Stimulated activated CD4-positive, alpha-beta T cell treated with anti-CD3 and anti-CD28 coated beads, Interleukin-1b, Interleukin-23, amount 100 ng/mL, for 24 hours (primary cell): ENCODE measurements at regions not wholly inside any gene's neighbourhood (a gene's known extent, or its start where the extent isn't known, plus 50 kb on each side); places are given as distances from the start of the nearest gene placed in this dataset.

Source experiments
- DNase-seq, 4 experiments: peaks; one replicate each; pipeline ENCODE4 v3.0.0-alpha.2; 2020; ENCODE audit warnings: low read depth in 4 of 4, low spot score in 1 of 4

DNA sequence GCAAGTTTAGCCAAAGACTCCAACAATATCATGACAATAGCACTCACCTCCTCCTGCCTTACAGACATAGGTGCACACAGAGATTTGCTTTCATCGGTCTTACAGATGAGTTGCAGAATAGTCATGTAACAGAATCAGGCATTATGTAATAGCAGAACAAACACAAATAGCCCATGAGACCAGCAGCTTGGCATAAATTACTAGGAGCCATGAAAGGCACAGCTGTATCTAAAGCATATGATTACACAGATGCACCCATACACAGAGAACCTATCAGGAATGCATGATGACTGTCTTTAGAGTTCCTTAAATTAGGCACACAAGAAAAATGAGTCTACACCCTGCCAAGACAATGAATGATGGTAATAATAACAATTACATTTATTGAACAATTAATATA, 342.0 kb upstream of the XYLT1 start:
- DNase-seq: no peak

DNA sequence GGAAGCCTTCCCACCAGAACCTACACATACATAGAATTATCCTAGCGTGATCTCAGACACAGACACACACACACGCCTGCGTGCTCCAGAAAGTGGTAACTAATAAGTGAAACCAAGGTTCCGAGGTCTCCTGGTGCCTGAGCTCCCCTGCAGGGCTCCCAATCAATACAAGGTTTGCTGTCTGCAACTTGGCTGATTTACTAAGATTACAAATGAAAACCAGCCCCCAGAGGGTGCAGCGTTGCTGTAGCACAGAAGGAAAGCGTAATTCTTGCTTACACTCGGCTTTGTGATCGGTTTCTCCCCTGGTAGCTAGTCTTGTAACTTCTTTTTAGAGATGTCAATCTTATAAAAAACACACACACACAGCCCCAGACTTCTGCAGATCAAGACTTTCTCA, 334.1 kb upstream of the XYLT1 start:
- no peak for DNase-seq

DNA sequence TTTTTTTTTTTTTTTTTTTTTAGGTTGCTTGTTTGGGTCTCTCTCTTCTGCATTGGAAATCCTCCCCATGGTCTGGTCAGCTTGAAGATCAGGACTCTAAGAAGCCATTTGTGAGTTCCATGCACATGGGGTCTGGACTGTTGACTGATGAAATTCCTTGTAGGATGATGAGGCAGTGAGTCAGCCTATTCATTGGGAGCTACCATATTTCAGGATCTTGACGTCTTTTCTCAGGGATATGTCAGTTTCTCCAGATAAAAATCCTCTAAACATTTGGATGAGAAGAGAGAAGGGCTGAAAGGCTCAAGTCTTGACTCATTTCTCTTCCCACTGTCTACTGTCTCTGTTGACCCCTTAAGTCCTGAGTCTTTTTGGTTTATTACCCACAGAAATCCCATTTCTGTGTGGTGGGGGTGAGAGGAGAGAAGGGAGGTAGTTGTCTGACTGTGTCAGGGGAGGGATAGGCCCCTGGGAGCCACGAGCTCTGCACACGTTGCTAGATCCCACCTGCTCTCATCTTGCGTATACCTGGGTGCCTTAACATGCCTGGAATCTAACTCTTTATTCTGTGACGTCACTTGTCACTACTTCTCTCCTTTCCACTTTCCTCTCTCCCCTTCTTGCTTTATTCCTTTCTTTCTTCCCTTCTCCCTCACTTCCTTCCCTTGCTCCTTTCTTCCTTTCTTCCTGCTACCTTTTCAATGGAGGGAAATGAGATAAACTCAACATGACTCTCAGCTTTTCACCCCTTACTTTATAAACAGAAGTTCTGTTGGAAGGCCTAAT, 333.1 kb upstream of the XYLT1 start:
- DNase-seq: no peak

DNA sequence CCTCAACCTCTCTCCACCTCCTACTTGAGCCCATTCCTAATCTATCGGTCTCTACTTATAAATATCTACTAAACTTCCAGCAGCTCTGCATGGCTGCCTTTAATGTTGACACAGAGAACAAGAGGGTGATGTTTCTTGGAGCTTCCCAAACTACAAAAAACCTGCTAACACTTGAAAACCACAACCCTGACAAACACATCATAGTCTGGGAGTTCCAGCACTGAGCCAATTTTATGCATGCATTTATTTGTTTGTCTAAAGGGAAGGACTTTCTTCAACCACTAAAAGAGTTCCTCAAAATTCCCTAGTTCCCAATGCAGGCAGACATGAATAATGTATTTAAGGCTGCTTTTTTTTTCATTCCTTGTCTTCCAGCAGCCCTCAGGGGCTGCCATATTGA, 331.8 kb upstream of the XYLT1 start:
- DNase-seq: no peak

DNA sequence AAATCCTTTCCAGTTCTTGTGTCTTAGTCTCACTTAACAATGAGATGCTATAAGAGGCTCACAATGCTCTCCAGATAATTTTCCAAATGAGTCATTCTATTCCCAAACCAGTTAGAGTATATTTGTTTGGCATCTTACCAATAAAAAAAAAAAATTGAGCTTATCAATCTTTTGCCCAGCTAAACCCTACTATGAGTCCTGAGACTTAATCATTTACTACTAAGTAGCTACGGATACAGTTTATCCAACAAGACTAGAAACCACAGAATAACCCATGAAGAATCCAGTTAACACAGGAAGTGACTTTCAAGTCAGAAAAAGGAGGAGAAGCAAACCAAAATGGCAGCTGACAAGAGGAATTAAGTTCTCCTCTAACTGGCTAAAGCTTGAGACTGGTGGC, 330.3 kb upstream of the XYLT1 start:
- DNase-seq: no peak

DNA sequence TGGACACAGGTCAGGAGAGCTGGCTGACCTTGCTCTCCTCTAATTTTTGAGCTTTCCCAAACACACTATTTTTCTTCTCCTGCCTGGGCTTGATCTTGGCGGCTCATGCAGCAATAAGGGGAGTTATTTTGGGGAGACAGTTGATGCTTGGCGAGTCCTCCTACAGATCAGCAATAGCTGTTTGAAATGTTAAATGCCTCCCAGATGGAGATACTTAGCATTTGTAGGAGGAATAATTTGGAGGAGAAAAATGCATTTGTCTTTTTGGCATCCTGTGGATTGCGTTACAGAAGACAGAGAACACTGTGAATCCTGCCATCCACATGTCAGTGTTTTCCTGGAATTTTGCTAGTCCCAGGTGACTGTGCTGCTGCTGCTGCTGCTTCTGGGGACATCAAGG, 328.0 kb upstream of the XYLT1 start:
- no peak for DNase-seq

DNA sequence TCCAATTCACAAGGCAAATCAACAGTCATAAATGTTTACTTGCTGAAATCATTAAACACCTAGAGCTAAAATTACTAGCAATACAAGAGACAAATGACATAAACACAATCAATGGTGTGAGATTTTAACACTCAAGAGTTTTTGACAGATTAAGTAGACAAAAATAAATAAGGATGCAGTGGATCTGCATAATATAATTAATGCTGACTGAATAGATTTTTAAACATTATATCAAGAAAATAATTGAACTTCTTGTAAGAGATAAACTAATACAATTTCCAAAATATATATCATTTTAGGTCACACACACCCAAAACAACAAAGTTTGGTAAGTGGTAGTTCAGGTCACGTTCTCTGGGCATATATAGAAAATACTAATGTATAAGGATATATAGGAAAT, 322.6 kb upstream of the XYLT1 start:
- DNase-seq: no peak

DNA sequence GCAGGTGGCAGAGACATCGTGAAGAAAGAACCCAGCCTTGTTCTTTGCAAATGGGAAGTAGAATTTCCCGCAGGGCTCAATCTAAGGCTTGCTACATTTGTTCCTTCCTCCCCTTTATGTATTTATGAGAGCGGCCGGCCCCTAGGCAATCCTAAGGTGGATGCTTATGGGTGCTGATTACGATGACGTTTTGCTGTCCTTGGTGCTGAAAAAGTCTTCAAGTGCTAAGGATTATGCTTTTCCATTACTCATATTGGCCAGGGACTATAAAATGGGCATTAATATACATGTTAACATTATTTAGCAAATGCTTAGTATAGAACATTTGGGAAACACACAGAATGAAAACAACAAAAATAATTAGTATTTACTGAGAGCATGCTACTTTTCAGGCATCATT, 313.3 kb upstream of the XYLT1 start:
- DNase-seq: no peak

DNA sequence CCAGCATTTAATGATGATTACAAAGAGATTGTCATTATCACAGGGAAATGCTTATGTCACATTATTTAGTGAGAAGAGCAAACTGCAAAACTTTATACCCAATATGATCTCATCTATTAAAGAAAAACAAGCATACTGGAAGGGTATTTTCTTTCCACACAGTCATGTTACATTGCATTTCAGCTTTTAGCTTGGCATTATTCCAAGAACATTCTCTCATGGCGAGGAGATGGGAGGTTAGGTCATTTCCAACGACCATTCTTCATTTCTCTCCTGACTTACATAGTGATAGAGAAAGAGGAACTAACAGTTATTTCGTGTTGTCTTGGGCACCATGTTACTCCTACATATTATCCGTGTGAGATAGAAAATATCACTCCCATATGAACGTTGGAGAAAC, 309.4 kb upstream of the XYLT1 start:
- no peak for DNase-seq

DNA sequence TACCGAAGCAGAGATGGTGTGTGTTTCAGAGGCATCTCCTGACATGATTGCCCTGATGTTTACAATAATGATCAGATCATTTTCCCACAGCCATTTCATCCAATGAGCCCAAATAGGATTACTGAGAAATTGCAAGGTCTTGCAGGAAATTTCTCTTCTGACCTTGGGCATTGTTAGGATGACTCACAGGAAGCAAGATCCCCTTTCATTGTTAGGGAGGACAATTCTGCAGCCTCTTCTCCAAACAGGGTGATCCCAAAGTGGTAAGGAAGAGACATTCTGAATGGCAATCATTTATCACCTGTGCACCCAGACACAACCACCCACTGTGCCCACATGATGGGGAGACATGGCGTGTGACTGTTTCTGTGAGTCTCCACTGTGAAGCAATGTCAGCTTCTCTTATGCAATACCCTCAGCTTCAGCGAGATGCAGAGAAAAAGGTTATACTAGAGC, 306.7 kb upstream of the XYLT1 start:
- no peak for DNase-seq

DNA sequence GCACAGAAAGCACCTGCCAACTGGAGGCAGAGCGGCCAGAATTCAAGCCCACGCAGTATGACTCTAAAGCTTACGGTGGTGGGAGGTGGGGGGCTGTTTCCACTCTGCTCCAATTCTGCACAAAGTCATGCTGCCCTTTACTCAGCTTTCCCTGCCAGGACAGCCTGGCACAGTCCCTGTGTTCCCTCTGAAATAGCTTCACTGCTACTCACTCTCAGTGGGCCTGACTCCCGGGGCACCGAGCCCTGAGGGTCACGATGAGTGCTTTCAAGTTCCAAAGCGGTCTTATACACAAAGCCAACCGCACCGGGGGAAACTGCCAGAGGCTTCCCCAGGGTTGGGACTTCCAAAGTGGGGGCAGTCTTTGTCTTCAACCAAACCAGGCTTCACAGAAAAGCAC, 306.1 kb upstream of the XYLT1 start:
- no peak for DNase-seq

DNA sequence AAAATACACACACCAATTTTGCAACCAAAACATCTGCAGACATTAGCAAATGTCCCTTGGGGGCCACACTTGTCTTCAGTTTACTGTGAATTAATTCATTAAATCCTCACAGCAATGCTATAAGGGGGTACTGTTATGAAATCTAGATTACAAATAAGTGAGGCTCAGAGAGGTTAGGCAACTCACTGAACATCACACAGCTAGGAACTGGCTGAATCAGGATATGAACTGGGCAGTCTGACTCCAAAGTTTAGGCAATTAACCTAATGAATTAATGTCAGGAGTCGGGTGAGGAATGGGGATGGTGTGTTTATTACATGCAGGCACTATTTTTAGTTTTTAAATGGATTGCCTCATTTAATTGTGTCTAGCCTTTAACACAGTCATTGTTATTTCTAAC, 305.7 kb upstream of the XYLT1 start:
- no peak for DNase-seq

DNA sequence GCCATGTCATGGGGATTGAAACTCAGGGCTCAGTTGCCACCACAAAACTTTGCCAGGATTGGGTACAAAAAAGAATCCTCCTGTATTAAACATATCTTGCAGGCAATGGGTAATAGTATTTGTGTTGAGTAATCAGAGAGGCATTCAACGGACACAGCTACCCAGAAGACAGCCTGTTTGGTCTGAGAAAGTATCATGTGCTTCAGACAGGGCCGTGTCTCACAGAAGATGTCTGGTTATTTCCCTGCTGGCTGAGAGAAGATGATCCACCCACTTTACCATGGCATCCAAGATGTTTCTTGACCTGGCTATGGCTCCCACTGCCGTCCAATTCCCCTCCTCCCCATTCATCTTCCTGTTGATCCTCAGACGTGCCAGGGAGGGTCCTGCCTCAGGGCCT, 304.3 kb upstream of the XYLT1 start:
- DNase-seq: no peak

DNA sequence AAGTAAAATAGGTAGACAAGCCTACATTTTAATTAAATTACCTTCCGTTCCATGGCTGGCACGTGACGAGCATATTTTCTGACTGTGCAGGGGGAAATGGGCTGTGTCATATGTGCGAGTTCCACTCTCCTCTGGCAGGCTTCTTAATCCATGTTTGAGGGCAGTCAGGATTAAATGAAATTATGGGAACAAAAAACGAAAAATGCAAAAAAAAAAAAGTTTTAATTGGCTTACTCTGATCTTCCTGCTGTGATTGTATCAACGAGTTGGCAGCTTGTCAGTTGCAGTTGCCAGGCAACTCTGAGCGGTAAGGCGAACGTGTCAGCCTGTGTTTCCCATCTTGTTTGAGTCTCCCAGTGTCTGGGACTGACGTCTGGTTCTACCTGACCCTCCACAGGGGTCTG, 302.9 kb upstream of the XYLT1 start:
- no peak for DNase-seq

DNA sequence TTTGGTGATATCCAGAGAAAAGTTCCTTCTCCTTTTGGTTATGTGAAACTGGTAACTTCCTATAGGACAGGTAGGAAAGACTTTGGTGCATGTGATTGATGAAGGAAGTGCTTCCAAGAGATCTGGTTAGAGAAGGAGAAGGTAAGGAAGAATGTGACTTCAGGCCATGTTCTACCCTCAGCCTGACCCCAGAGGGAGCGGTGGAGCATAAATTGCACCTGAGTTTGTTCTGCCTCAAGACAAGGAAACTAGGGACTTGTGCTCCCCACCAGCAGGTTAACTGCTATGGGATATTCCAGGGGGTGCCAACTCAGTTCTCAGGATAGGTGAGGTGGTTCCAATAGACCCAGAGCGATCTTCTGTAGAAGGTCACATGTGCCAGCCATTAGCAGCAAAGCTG, 299.3 kb upstream of the XYLT1 start:
- DNase-seq: no peak

DNA sequence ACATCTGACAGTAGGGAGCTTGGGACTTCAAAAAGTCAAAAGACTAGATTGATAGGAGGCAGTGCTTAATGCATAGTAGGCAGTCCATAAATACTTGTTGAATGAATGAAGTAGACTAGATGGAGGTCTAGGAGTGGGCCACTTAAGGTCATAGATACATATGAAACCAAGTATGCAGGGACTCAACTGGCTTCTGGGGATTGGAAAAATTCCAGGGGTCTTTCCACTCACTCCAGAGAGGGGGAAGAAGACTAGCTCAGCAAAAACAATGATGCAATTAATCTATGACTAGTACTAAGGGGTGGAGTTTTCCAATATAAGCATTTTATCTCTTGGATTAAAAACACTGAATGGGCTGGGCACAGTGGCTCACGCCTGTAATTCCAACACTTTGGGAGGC, 298.3 kb upstream of the XYLT1 start:
- no peak for DNase-seq

DNA sequence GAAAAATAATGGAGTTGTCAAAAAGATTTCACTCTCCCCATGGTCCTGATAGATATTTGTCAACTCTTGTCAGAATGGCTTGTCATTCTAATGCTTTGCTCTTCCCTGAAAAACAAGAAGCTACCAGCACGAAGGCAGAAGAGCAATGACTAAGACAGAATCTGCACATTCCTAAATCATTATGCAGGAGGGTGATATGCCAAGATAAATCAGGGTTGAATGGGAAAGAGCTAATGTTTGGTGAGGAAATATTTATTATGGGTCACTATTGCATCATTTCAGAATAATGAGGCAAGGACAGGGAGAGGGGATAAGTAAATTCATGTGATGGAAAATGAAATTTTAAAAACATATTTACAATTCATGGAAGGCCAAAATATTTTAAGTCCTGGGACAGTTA, 297.5 kb upstream of the XYLT1 start:
- no peak for DNase-seq

DNA sequence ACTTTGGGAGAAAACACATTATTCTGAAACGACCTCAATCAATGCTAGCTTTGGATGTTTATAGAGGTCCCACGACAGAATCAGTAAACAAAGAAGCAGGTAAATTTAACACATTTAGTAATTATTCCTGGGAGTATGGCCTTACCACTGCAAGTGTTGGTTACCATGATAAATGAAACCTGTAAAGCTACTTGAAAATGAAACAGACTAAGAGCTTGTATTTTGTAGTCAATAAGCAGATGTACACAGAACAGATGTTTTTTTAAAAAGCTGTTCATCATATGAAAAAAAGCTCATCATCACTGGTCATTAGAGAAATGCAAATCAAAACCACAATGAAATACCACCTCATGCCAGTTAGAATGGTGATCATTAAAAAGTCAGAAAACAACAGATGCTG, 295.3 kb upstream of the XYLT1 start:
- no peak for DNase-seq

DNA sequence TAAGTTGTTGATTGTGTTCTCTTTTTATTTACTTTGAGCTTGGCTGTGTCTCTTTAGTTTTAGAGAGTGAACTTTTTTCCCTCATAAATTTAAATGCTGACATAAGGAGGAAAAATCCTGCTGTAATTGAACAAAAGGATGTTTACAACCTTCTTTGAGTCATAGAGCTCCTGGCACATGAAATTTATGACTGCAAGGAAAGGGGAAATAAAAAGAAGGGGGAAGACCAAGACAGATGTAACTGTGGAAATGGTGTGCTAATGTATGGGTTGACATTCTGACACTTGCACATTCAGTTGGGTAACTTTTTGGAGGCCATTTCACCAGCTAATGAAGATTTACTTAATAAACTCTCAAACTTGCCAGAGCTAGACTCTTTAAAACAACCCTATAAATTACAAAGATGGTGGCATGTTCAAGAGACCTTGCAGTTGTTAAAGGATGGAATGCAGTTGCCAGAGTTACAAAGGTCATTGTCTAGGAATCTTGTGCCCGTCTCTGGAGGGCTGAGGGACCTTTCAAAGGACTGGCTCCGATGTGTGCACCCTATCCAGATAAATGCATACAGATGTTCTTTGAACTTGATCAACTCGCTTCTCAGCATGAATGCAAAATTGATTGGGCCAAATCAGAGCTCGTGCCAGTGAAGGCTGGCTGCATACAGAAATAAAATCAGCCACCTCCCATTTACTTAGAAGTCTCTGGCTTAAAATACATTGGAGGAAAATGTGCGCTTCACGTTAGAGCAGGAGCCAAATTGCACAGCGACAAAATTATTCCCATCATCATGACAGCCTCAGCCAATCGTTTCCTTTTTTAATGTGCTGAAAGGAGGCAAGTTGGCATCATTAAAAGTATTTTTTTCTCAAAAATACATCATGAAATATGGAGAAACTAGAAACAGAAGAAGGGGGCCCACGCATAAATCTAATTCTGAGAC, 289.0 kb upstream of the XYLT1 start:
- no peak for DNase-seq

DNA sequence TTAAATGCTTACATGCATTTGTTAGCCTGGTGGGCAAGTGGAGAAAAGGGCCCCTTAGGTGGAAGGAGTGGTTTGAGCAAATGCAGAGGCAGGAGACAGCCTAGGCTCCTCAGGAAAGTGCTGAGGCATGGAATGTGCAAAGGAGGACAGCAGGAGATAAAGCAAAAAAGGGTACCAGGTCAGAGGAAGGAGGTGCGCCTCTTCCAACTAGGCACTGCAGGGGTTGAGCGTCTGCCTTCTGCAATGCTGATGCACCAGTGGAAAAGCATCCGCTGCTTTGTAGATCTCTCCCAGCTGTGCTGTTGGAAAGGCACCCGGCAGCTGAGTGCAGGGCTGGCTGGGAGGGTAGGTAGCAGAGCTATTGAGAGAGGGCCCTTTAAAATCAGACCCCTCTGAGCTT, 287.0 kb upstream of the XYLT1 start:
- no peak for DNase-seq

DNA sequence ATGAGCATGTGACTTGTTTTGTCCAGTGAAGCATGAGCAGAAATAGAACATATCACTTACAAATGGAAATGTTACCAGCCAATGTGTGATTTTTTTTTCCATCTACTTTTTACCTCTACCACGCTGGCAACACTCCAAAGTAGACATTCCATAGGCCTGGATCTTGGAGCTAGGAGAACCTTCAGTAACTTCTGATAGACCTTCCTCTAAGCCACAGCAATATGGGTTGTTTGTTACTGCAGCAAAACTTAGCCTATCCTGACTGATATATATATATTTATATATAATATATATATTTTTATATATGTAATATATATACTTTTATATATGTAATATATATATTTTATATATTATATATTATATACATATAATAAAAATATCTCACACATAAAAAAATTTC, 284.4 kb upstream of the XYLT1 start:
- DNase-seq: no peak

DNA sequence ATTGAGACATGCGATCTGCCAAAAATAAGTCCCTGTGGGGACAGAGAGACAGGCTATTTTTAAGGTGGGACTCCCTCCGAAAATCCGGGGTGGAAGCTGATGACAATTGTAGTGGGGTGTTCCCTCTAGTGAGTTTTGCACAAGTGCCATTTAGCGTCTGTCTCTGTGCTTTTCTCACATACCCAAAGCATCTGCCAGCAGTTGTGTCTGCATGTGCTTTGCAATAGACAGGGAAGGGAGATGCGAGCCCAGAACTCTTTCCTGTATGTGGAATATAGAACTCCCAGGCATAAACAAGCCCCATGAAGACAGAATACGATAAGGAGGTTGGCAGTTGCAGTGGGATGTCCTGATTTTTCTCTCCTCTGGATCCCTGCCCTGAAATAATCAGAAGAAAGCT, 282.7 kb upstream of the XYLT1 start:
- DNase-seq: no peak
